HG03045 (cell line): ENCODE measurements at regions not wholly inside any gene's neighbourhood (a gene's known extent, or its start where the extent isn't known, plus 50 kb on each side); places are given as distances from the start of the nearest gene placed in this dataset.

Experiments
- ATAC-seq: cut with Tn5 transposase; IDR thresholded peaks from one replicate; pipeline ENCODE4 v1.9.1; 2021; ENCODE audit warnings: mild to moderate bottlenecking, moderate library complexity; ENCODE audit not compliant: unreplicated experiment

DNA sequence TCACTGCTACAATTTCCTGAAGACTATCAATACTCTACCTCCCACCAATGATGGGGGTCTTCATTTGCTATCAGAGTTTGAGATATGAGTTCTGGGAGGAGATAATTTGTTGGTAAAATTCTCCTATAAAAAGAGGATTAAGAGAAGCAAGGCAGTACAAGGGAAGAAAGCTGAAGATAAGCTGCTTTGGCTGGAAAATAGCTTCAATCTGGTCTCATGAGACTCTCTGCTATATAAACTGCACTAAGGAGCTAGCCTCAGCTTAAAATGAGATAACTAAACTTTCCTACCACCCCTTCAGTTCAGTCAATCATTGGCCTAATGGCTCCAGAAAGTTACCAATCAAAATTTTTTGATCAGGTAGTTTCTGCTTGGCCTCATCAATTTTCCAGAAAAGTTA lies 2105.0 kb downstream of the ARAP2 start:
- no peak for ATAC-seq

DNA sequence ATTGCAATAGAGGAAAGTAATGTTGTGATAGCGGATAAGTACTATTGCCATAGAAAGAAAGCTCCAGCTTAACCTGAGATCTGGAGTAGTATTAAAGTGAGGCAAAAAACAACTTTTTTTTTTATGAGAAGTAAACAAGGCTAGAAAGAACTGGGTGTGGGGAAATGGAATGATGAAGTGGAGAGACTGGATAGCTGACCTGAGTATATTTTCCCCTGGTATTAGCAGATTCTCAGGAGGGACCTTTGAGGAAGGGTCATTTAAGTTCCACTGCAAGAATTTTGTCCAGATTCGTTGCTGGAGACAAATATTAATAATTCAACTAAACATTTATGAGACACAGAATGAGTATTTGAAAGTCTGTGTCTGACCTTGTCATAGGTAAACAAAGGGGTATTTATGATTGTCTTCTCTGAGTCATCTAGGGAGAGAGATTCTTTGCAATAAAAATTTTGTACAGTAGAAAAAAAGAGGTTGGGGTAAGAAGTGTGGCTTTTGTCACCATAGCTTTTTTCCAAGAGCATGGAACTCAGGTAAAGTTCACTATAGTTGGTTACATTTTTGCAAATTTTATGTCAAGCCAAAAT lies 2095.9 kb downstream of the ARAP2 start:
- no peak for ATAC-seq

DNA sequence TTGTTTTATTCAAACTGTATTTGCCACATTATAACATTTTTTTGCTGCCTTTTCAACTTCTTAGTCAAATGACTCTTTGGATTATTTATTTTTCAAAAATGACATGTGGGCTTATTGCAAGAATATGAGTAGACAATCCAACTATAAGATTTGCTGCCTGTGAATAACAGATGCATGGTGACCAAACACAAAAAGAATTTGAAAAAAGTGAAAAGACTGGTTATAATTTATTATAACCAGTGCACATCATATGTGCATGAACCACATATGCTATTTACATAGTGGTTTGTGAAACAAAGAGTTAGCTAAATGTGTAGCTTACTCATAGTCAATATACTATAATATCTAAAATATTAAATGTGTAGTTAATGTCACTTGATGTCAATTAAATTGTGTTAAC lies 2086.8 kb downstream of the ARAP2 start:
- ATAC-seq: no peak

DNA sequence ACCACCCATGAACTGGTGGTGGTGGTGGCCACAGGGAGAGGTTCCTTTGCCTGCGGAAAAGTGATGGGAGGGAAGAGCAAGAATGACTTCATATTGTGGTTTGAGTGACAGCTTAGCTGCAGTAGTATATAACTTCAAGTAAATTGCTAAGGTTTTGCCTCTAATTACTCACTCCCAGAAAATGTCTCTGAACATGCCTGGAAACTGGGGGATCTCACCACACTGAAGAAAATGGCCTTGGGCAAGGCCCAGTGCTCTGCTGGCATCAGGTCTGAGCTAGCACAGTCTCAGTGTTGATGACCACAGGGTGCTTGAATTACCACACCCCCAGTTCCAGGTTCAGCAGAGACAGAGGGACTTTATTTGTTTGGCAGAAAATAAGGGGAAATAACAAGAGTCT lies 2085.4 kb downstream of the ARAP2 start:
- ATAC-seq: no peak

DNA sequence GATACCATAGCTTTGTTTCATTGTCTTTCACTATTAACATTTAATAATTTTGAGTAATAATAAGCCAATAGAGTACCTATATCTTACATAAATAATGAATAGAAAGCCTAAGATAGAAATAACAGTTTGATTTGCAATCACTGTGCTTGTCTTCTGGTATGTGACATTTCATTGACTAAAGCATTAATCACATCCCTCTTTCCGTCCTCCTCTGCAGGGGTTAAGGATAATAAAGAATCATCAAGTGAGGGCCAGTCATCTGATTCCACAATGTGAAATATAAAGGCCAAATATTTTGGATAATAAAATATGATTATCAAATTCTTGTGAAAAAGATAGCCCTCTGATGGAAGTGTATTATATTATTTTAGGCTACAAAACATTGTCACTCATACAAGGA lies 2073.4 kb downstream of the ARAP2 start:
- no peak for ATAC-seq

DNA sequence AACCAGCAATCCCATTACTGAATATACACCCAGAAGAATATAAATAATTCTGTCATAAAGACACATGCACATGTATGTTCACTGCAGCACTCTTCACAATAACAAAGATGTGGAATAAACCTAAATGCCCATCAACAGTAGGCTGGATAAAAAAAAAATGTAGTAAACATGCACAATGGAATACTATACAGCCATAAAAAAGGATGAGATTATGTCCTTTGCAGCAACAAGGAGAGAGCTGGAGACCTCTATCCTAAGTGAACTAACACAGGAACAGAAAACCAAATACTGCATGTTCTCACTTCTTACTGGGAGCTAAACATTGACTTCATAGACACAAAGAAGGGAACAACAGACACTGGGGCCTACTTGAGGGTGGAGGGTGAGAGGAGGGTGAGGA lies 2067.7 kb downstream of the ARAP2 start:
- ATAC-seq: no peak

DNA sequence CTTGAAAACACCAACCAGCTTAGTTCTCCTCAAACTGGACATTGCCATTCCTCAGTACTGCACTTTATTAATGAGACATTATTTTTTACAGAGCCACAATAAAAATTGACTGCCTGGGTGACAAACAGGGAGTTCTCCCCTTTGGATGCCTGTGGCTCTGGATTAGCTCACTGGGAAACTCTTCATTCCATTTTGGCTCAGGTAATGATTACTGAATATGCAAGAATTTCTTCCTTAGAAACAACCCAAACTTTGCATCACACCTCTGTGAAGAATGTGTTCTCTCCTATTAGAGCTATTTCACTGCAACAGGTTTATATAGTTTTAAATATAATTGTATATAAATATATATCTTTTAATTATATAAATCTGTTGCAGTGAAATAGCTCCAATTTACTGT lies 2065.8 kb downstream of the ARAP2 start:
- no peak for ATAC-seq

DNA sequence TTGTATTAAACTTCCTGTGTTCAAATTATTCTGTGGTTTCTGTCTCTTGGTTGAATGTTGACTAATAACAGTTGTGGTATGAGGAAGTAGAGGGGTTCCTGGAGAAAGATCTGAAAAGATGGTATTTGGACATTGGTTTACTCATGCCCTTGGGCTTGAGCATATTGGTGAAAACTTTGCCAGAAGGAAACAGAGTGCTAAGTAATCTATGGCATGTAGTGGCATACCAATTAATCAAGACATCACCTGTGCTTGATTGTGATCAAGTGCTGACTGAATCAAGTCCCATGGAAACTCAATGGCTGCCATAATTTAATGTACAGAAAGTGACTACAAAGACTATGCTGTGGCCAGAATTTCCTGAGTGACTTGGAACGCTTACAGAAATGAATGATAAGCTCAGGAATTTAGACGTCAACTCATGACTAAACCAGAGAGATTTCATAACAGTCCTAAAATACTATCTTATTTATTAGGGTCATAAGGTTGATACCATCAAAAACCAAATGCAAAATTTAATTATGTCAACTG lies 2062.9 kb downstream of the ARAP2 start:
- no peak for ATAC-seq

DNA sequence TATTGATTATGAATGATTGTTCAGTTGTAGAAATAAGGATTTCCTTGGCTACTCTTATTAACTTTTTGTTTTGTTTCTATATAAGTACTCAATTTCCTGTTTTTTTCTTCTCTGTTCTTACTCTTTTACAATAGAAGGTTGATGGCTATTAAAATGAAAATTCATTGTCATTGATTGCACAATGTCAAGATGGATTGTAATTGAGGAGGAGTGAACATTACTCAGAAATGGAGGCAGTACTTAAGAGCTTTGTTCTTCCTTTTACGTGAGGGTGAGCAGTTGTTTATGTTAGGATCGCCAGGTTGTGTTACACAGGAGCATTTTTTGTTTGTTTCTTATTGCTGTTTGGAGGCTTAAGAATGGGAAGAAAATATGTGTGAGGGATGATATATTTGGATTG lies 2062.4 kb downstream of the ARAP2 start:
- ATAC-seq: no peak

DNA sequence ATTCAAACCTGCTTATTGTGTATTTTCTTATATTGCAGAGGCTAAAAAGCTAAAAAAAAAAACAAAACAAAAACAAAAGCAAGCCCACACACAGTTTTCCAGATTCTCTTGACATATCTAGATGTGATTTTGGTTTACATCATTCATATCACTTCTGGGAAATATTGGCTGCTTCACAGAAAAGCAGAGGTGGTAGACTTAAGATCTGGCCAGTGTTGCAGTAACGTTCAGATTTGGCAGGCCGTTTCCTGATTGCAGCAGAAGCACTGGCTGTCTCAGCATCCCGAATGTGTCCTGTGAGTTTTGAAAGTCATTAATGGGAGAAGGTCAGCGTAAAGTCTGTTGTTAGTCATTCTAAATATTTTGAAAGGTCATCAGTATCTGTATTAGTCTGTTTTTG lies 2062.0 kb downstream of the ARAP2 start:
- no peak for ATAC-seq

DNA sequence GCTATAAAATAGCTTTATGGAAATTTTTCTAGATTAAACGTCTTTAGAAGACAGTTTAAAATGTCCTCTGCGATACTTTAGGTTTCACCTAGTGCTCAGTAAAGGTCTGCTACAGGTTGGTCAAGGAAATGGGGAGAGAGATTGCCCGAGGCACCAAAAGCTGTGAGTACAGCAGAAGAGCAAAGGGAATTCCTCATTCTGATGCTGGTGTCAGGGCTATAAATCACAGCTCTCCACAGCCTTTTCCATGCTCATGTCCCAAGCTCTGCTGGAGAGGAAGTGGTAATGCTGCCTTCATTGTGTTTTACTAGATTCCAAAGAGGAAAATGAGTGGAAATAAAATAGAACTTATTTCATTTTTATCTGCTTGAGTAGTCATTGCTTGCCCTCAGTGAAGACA lies 2060.4 kb downstream of the ARAP2 start:
- ATAC-seq: no peak

DNA sequence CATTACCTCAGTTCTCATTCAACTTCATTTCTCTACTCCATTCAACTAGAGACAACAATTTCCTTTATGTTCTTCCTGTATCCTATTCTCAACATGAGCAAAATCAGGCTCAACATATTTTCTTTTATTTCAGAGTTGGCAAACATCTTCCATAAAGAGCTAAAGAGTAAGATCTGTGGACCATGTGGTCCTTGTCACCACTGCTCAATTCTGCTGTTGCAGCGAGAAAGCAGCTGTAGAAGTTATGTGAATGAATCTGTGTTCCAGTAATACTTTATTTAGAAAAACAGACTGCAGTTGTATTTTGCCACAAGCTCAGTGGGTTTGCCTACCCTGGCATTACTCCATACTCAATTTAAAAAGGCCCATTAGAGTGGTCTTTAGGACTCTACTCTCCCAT lies 2057.3 kb downstream of the ARAP2 start:
- no peak for ATAC-seq

DNA sequence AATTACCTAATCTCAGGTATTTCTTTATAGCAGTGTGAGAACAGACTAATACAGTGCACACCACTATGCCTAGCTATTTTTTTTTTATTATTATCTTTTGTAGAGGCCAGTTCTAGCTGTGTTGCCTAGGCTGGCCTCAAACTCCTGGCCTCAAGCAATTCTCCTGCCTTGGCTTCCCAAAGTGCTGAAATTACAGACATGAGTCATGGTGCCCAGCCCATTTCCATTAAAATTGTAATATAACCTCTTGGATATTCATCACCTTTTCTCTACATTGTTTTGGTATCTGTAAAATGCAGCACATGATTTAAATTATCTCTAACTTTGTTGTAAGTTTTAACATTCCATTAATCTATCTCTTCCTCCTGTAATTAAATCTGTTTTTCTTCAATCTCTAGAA lies 2052.9 kb downstream of the ARAP2 start:
- no peak for ATAC-seq

DNA sequence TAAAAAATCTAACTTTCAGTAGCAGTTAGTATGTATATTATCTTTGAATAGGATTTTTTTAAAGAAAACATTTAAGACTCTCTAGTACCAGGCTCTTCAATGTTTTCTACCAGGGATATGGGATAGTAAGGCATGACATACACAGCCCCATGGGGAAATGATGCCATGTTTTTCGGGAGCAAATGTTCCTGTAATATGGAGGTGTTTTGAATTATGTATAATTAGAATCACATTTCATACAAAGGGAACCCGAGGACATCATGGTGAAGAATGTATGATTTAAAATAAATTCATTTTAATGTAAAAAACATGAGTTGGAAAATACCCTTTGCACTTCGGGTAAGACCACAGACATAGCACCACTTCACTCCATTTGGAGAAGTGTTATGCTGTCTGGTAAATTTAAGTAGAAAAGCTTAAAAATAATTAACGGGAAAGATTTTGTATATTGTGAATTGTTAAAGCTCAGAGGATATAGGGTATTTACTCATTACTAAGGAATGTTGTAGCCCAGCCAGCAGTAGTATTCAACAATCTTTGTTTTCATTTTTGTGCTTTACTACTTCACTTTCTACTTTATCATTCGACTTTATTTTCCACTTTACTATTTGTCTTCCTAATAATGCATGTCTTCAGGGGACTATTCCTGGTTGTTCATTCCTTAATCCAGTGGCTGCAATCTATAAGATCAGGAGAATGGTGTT lies 2050.7 kb downstream of the ARAP2 start:
- ATAC-seq: no peak

DNA sequence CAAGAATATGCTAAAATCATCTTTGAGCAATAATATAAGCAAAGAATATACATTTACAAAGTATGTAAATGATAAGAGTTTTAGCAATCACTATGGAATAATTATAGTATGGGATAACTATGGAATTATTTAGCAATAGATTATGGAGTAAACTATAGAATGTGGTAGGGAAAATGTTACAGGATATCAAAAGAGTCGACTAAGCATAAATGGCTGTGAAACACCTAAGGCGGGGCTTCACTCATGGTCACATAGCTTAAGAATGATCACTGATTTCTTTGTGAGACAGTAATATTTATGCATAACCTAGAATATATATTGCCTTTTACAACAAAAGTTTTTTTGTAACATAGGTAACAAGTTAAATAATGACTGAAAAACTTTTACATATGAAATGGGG lies 2049.7 kb downstream of the ARAP2 start:
- no peak for ATAC-seq

DNA sequence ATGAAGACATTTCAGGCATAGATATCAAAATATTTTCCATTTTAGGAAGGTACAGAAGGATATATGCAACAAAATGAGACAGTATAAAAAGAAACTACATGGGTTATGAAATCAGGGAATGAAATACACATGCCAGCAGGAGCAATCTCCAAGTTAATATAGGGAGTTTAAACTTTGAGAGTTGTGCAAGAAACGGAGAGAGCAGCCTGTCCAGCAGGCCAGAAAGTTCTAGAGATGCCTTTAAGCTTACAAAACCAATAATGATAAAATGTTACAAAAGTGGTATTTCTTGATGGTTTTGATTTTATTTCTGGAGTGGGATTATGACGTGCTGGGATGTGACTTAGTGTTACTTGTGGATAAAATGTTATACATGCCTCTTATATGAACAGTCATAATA lies 2047.9 kb downstream of the ARAP2 start:
- no peak for ATAC-seq

DNA sequence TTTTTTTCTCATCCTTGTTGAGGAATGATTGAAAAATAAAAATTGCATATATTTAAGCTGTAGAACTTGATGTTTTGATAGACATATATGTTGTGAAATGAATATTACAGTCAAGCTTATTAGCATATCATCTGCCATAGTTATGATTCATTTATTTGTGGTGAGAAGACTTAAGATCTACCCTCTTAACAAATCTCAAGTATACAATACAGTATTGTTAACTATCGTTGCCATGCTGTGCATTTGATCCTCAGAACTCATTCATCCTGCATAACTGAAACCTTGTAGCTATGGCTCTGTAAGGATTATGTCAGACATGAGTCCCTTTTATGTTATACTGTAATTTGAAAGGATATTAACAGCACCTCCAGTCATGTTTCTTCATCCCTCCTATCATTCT lies 2045.3 kb downstream of the ARAP2 start:
- no peak for ATAC-seq

DNA sequence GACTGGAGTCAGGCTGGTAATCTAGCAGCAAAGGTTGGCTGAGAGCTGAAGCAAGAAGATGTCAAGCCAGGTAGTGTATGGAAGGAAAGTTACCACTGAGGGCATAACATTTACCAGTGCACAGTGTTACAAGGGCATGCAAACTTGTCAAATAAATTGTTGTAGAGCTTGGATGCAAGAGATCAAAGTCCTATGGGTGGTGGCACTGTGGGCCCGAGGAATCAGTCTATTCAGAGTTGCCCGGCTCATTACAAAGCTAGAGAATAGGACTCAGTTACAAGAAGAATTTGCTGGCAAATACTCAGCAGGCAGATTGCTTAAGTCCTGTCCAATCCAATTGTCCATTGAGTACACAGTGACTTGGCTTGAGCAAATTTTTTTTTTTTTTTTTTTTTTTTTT lies 2043.8 kb downstream of the ARAP2 start:
- no peak for ATAC-seq

DNA sequence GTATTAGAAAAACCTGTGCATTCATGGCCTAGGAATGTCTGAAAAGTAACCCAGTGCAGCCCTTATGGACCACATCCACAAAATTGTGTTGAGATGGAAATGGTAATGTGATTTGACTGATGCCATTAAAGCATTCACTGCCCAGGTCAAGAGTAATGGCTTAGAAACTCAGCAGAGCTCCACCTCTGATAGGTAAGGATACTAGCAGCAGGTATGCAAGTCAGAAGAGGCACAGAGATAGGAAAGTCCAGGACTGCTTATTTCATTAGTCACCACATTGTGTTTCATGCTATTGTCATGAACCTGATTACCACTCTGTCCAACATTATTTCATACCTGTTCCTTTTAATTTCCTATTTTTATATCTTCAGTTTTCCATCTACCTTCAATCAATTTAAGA lies 2042.2 kb downstream of the ARAP2 start:
- no peak for ATAC-seq

DNA sequence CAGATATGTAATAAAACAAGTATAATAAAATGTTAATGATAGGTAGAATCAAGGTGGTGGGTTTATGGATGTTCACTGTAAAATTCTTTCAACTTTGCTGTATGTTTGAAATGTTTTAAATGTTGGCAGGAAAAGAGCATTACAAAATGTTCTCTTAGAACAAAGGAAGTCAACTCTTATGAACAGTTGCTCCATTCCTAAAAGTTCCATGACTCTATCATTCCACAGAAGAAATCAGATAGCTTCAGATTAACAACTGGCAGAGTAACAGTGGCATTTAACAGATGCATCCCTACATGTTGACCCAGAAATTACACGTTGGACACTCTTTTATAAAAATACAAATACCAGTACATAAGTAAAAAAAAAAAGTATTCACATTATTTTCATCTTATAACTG lies 2023.7 kb downstream of the ARAP2 start:
- ATAC-seq: no peak

DNA sequence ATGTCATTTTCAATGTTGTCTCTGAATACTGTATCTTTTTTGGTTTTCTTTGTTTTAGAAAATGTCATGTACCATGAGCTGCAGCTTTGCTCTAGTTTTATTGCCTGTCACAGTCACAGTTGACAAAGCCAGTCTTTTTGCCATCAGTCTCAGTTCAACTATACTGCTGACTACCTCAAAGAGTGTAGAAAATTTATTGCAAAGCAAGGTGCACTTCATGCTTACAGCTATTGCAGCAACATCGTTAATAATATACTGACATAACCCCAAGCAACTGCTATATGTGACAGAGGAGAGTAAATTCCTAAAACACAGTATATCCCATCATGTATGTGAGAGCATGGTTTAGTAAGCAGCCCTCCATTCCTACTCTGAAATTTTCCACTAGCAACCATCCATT lies 2022.3 kb downstream of the ARAP2 start:
- ATAC-seq: no peak

DNA sequence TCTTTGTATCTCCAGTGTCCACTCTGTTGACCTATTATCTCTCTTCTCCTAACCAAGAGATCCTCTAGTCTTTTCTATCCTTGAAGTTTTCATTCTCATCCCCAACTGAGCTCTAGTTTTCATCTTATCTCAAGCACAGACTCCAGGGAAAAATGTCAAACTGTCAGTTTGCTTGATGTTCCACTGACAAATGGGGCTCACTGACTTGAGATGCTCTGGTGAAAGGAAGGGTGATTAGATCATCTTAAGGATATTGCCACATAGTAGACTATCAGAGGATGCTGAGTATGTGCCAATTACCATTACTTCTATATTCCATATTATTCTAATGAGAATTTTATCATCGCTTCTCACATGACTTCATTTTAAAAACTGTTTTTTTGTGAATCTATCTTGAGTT lies 2008.2 kb downstream of the ARAP2 start:
- no peak for ATAC-seq

DNA sequence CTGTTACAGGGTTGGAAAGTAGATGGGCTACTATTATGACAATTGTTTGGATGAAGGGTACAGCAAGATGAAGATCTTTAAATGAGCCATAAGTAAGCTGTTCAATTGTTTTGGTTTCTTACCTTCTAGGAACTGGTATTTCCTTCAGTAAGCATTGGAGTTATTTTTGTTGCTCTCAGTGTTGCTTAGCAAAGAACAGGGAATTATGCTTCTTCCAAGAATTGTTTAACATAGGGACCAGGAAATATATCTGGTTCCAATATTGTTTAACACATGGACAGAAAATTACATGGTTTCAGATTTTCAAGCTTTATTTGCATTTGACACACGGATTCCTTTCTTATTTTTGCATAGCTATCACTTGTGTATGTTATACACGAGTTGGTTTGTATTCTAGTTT lies 1999.0 kb downstream of the ARAP2 start:
- ATAC-seq: no peak
